ENCODE measurements at regions not wholly inside any gene's neighbourhood (a gene's known extent, or its start where the extent isn't known, plus 50 kb on each side); places are given as distances from the start of the nearest gene placed in this dataset.

DNA sequence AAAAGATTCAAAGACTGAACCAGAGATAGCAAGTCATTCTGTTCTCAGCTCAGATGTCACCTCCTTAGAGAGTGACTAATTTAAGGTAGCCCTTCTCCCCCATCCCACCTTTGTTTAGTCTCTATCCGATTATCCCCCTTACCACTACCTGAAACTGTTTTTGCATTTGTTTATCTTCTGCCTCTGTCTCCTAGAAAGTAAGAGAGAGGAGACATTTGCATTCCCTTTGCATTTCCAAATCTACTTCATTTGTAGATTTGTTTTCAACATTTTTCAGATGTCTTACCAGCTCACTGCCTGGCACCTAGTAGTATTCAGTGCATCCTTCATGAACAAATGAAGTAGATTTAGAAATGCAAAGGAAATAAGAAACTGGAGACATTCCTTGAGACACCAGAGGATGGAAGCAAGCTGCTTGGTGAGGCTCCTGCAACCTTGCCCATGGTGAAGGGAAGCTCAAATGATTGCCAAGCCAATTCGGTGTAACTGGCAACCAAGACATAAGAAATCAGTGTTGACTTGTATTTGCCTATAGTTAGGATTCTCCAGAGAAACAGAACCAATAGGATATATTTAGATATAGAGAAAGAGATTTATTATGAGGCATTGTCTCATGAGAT lies 385.7 kb downstream of the STK39 start (continued):
- TF ChIP-seq RXRA (IDR thresholded peaks at IDR 0.05; ENCODE audit: insufficient read depth, low read depth, low read length) (no peak), YY1 (IDR thresholded peaks at IDR 0.05; ENCODE audit: low read depth, low read length) (no peak), BACH1 (IDR thresholded peaks at IDR 0.05; ENCODE audit: low read length) (no peak), KDM5A (IDR thresholded peaks at IDR 0.05; ENCODE audit: low read length) (no peak), NANOG (IDR thresholded peaks at IDR 0.05; ENCODE audit: insufficient read depth, low read depth, low read length, poor library complexity, severe bottlenecking) (no peak), KDM1A (IDR thresholded peaks at IDR 0.05; ENCODE audit: borderline replicate concordance, low read length) (no peak), CBX5 (IDR thresholded peaks at IDR 0.05; ENCODE audit: low read depth, low read length) (no peak), FOSL1 (IDR thresholded peaks at IDR 0.05; ENCODE audit: insufficient read depth, low read depth, low read length) (no peak), CHD2 (IDR thresholded peaks at IDR 0.05; ENCODE audit: low read length) (no peak), SIX5 (IDR thresholded peaks at IDR 0.05; ENCODE audit: low read depth, low read length) (no peak), SP4 (IDR thresholded peaks at IDR 0.05; ENCODE audit: low read length) (no peak)
- TF ChIP-seq, protein P1, sequence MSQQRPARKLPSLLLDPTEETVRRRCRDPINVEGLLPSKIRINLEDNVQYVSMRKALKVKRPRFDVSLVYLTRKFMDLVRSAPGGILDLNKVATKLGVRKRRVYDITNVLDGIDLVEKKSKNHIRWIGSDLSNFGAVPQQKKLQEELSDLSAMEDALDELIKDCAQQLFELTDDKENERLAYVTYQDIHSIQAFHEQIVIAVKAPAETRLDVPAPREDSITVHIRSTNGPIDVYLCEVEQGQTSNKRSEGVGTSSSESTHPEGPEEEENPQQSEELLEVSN (IDR thresholded peaks at IDR 0.05), result no peak
